SU-DHL-6 (cell line): ENCODE measurements at regions not wholly inside any gene's neighbourhood (a gene's known extent, or its start where the extent isn't known, plus 50 kb on each side); places are given as distances from the start of the nearest gene placed in this dataset.
A peak's percentile ranks its signal among the peaks of the same experiment; 100 is the strongest.
"Not testable (repeated sequence)": the region's sequence is repeated elsewhere in the genome, so short reads cannot be mapped to it uniquely, and the experiment has no call there.

ENCODE experiments used
- H2AFZ ChIP-seq: fragments of 200-600 bp; sonication (generic); 2 replicates; pipeline ENCODE4 v1.6.1; 2014; ENCODE audit warnings: low read depth, mild to moderate bottlenecking, moderate library complexity, mixed read lengths, antibody characterized with exemption, low read length; ENCODE audit not compliant: severe bottlenecking
- H3F3A ChIP-seq: fragments of 200-600 bp; shearing (Covaris generic); 2 replicates; pipeline ENCODE4 v1.6.0; 2016; ENCODE audit warnings: antibody characterized with exemption, mild to moderate bottlenecking; ENCODE audit not compliant: insufficient read depth
- H3K27ac ChIP-seq: fragments of 200-600 bp; sonication (generic); 2 replicates; pipeline ENCODE4 v1.5.1; 2016; ENCODE audit warnings: low read depth, mild to moderate bottlenecking, low read length, moderate library complexity, mixed read lengths
- H3K27me3 ChIP-seq: fragments of 200-600 bp; sonication (generic), shearing (Covaris generic); 2 replicates; pipeline ENCODE4 v1.6.0; 2014; ENCODE audit warnings: mild to moderate bottlenecking, low read length
- H3K36me3 ChIP-seq: fragments of 200-600 bp; sonication (generic); 2 replicates; pipeline ENCODE4 v1.6.1; 2014; ENCODE audit warnings: mild to moderate bottlenecking, low read length, mixed read lengths
- H3K4me2 ChIP-seq: fragments of 300-600, 200-600 bp; shearing (Covaris generic), sonication (generic); 2 replicates; pipeline ENCODE4 v1.6.0; 2014; ENCODE audit warnings: low read length, low read depth, mild to moderate bottlenecking; ENCODE audit not compliant: poor library complexity, severe bottlenecking
- H3K4me3 ChIP-seq: fragments of 200-600 bp; sonication (generic); 2 replicates; pipeline ENCODE4 v1.5.1; 2014; ENCODE audit warnings: antibody characterized with exemption, low read length, mild to moderate bottlenecking, mixed read lengths; ENCODE audit not compliant: insufficient read depth, poor library complexity, severe bottlenecking
- H3K79me2 ChIP-seq: fragments of 200-600 bp; sonication (generic); 2 replicates; pipeline ENCODE4 v1.6.1; 2014; ENCODE audit warnings: mild to moderate bottlenecking, low read length, moderate library complexity; ENCODE audit not compliant: insufficient read depth
- H3K9ac ChIP-seq: fragments of 200-600 bp; sonication (generic); 2 replicates; pipeline ENCODE4 v1.7.0; 2014; ENCODE audit warnings: mild to moderate bottlenecking, low read length
- H3K9me2 ChIP-seq: fragments of 200-600 bp; sonication (generic); replicated peaks from 2 replicates; pipeline ENCODE4 v1.6.1; 2014; ENCODE audit warnings: low read length; ENCODE audit not compliant: insufficient read depth
- H3K9me3 ChIP-seq: fragments of 200-600 bp; sonication (generic); 2 replicates; pipeline ENCODE4 v1.6.1; 2014; ENCODE audit warnings: low read length, mixed read lengths; ENCODE audit not compliant: insufficient read depth
- H4K20me1 ChIP-seq: fragments of 200-600 bp; sonication (generic); 2 replicates; pipeline ENCODE4 v1.6.1; 2014; ENCODE audit warnings: low read depth, mild to moderate bottlenecking, antibody characterized with exemption, low read length, moderate library complexity, mixed read lengths
- CTCF ChIP-seq: fragments of 200-600 bp; sonication (generic); IDR thresholded peaks from one replicate; pipeline ENCODE4 v1.5.1; 2017; ENCODE audit warnings: antibody characterized with exemption, mild to moderate bottlenecking, low read length, moderate library complexity; ENCODE audit not compliant: insufficient read depth, poor library complexity, severe bottlenecking
- EZH2phosphoT487 ChIP-seq: fragments of 200-600 bp; sonication (generic), shearing (Covaris generic); conservative IDR thresholded peaks from 2 replicates; pipeline ENCODE4 v1.6.1; 2018; ENCODE audit warnings: mild to moderate bottlenecking, antibody characterized with exemption, low read length, moderate library complexity, mixed read lengths

GRCh38 chr14:86331341-86331740 is 801.4 kb downstream of the FLRT2 start:
- TF ChIP-seq CTCF (no peak), EZH2phosphoT487 (no peak)
- H3K79me2 ChIP-seq, result no peaks in the 10 kb centered on the region

DNA sequence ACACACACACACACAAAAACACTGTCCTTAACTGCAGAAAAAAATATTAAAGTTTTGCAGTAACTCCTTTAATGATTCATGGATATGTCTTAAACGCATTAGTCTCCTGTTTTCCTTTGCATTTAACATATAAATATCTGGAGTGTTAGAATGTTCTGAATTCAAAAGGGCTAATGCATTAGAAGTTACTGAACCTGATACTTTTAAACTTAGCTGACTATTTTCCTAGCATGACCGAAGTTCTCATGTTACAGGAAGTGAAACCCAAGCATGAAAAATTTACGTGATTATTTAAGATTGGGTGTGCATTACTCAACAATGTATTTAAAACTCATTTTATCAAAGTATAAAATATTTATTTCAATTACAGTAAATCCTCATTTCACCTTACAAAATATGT is 791.2 kb downstream of the FLRT2 start:
- Histone ChIP-seq H3K36me3 (no peaks in the 10 kb centered on the region), H4K20me1 (no peaks in the 10 kb centered on the region), H3F3A (no peaks in the 10 kb centered on the region), H3K27ac (no peak overlapping the region), H3K9me3 (0 out of 2 replicates have a peak, but pooled peaks cover 5% of the 10 kb centered on the region), H3K27me3 (no peaks in the 10 kb centered on the region), H3K4me3 (no peak overlapping the region), H3K9ac (no peak overlapping the region), H3K9me2 (no peaks in the 10 kb centered on the region), H2AFZ (no peak overlapping the region), H3K79me2 (no peaks in the 10 kb centered on the region), H3K4me2 (peak overlapping the region; percentile 14)
- TF ChIP-seq EZH2phosphoT487 (no peak), CTCF (no peak)

More at GRCh38 chr14:86331341-86331740, 801.4 kb downstream of the FLRT2 start:
- H3K9me3 ChIP-seq, result no peaks in the 10 kb centered on the region
- no peak overlapping the region for H3K9ac ChIP-seq
- H3K27ac ChIP-seq, result no peak overlapping the region
- H3K27me3 ChIP-seq, result no peaks in the 10 kb centered on the region
- no peak overlapping the region for H3K4me3 ChIP-seq
- no peaks in the 10 kb centered on the region for H4K20me1 ChIP-seq
- H3K4me2 ChIP-seq, result no peak overlapping the region
- no peaks in the 10 kb centered on the region for H3K36me3 ChIP-seq
- H3K9me2 ChIP-seq, result no peaks in the 10 kb centered on the region; the same call in 1 of the 2 replicates
- no peak overlapping the region for H2AFZ ChIP-seq
- H3F3A ChIP-seq, result no peaks in the 10 kb centered on the region

DNA sequence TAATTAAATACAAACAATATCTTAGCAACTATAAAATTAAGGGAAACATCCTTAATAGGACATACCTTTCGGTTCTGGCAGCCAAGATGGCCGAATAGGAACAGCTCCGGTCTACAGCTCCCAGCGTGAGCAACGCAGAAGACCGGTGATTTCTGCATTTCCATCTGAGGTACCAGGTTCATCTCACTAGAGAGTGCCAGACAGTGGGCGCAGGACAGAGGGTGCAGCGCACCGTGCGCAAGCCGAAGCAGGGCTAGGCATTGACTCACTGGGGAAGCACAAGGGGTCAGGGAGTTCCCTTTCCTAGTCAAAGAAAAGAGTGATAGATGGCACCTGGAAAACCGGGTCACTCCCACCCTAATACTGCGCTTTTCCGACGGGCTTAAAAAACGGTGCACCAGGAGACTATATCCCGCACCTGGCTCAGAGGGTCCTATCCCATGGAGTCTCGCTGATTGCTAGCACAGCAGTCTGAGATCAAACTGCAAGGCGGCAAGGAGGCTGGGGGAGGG is 782.3 kb downstream of the FLRT2 start:
- H3K9me3 ChIP-seq, H3K9ac ChIP-seq, H4K20me1 ChIP-seq, H3K36me3 ChIP-seq, H3K4me2 ChIP-seq, H3K27ac ChIP-seq, H3K79me2 ChIP-seq, H3K9me2 ChIP-seq, H3F3A ChIP-seq, H3K27me3 ChIP-seq, H2AFZ ChIP-seq, H3K4me3 ChIP-seq: not testable (repeated sequence)

- H3K9ac ChIP-seq, result no peak overlapping the region
- no peak overlapping the region for H3K4me2 ChIP-seq
- H3K27ac ChIP-seq, result no peak overlapping the region
- H3K4me3 ChIP-seq, result no peak overlapping the region
- no peaks in the 10 kb centered on the region; the same call in 1 of the 2 replicates for H3K9me3 ChIP-seq
- no peaks in the 10 kb centered on the region for H3K36me3 ChIP-seq
- TF ChIP-seq CTCF, result no peak
- TF ChIP-seq EZH2phosphoT487, result no peak
- no peaks in the 10 kb centered on the region for H3K27me3 ChIP-seq
- H2AFZ ChIP-seq, result no peak overlapping the region
- H3K79me2 ChIP-seq, result no peaks in the 10 kb centered on the region
- H3F3A ChIP-seq, result no peaks in the 10 kb centered on the region
- no peaks in the 10 kb centered on the region for H3K9me2 ChIP-seq
- H4K20me1 ChIP-seq, result no peaks in the 10 kb centered on the region
Observed at GRCh38 chr14:86311151-86311550, 781.2 kb downstream of the FLRT2 start.
